ENCODE measurements at regions not wholly inside any gene's neighbourhood (a gene's known extent, or its start where the extent isn't known, plus 50 kb on each side); places are given as distances from the start of the nearest gene placed in this dataset.
"Not testable (repeated sequence)": the region's sequence is repeated elsewhere in the genome, so short reads cannot be mapped to it uniquely, and the experiment has no call there.

GRCh38 chr17:83012868-83013778 lies 66.3 kb upstream of the METRNL start:
- Mint-ChIP-seq H3K4me1 (ENCODE audit: low read depth) (no peaks in the 10 kb centered on the region), H3K4me3 (no peak overlapping the region), H3K9me3 (ENCODE audit: low read depth) (no peaks in the 10 kb centered on the region), H3K36me3 (peaks cover 10% of the 10 kb centered on the region), H3K27ac (no peak overlapping the region), H3K27me3 (no peaks in the 10 kb centered on the region)

DNA sequence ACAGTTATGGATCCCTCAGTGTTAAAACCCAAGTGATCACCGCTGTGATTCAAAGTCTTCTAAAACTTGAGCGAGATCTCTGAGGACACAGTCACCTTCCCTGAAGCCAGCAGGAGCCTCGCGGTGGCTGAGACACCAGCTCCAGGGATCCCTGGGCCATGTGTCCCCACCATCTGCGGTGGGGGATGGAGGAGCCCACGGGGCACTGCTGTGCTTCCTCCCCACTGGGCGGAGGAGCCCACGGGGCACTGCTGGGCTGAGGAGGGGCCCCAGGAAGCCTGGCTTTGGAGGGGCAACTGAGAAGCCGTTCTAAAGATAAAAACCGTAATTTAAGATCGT lies 65.7 kb upstream of the METRNL start:
- Mint-ChIP-seq H3K4me1 (ENCODE audit: low read depth) (no peaks in the 10 kb centered on the region), H3K27ac (no peak overlapping the region), H3K4me3 (no peak overlapping the region), H3K36me3 (peaks cover 10% of the 10 kb centered on the region), H3K27me3 (no peaks in the 10 kb centered on the region), H3K9me3 (ENCODE audit: low read depth) (no peaks in the 10 kb centered on the region)

DNA sequence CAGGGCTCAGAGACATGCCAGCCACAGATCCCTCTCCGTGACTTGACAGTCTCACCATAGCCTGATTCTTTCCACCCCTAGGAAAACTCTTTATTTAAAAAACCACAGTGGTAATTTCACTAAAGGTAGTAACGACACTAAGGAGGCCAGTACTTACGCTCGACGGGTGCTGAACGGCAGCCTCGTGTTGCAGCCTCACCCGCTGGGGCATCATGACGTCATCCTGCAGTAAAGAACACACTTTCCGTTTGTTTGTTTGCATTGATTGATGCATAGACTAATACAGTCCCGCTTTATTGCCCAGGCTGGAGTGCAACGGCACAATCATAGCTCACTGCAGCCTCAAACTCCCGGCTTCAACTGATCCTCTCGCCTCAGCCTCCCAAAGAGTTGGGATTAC lies 65.1 kb upstream of the METRNL start:
- peaks cover 10% of the 10 kb centered on the region for H3K36me3 Mint-ChIP-seq
- H3K27me3 Mint-ChIP-seq = no peaks in the 10 kb centered on the region
- no peaks in the 10 kb centered on the region for H3K9me3 Mint-ChIP-seq (ENCODE audit: low read depth)
- H3K4me3 Mint-ChIP-seq = no peak overlapping the region
- no peaks in the 10 kb centered on the region for H3K4me1 Mint-ChIP-seq (ENCODE audit: low read depth)
- no peak overlapping the region for H3K27ac Mint-ChIP-seq

DNA sequence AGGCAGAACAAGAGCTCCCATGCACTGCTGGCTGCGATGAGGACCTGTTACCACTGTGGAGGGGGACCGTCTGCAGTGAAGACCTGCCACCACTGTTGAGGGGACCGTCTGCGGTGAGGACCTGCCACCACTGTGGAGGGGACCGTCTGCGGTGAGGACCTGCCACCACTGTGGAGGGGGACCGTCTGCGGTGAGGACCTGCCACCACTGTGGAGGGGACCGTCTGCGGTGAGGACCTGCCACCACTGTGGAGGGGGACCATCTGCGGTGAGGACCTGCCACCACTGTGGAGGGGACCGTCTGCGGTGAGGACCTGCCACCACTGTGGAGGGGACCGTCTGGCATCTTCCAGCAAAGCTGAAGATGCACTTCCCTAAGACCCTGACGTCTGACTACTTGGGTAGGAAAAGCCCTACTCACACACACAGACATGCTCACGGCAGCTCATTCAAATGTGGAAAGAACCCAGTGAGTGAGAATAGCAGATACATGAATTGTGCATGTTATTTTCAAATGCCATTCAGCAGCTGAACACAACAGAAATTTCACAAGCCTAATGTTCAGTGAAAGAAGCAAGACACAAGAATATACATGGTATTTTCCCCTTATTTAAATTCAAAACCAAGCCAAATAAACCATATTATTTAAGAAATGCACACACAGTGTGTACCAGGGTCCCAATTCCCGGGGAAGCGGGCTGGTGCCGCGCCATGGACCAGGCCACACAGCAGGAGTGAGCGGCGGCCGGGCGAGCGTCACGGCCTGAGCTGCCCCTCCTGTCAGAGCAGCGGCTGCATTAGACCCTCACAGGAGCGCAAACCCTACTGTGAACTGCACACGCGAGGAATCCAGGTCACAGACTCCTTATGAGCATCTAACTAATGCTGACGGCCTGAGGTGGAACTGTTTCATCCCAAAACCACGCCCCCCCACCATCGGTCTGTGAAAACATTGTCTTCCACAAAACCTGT lies 64.2 kb upstream of the METRNL start:
- Mint-ChIP-seq H3K4me3 (no peak overlapping the region), H3K27ac (no peak overlapping the region), H3K4me1 (ENCODE audit: low read depth) (no peaks in the 10 kb centered on the region), H3K36me3 (peaks cover 10% of the 10 kb centered on the region), H3K9me3 (ENCODE audit: low read depth) (no peaks in the 10 kb centered on the region), H3K27me3 (no peaks in the 10 kb centered on the region)

DNA sequence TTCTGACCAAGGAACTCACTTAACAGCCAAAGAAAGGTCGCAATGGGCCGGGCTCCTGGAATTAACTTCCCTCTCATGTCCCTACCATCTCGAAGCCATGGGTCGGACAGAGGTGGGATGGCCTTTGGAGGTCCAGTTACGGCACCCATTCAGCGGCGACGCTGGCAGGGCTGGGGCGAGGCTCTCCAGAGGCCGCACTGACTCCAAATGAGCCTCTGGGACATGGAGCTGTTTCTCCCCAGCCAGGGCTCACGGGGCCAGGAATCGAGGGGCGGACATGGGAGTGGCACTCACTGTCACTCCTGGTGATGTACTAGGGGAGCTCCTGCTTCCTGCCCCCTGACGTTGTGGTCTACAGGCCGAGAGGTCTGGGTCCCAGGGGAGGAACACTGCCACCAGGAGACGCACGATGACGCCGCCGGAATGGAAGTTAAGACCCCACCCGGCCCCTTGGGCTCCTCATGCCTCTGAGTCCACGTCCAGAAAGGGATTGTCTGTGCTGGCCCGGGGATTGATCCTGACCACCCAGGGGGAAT lies 60.7 kb upstream of the METRNL start:
- H3K36me3 Mint-ChIP-seq = peaks cover 7% of the 10 kb centered on the region
- H3K4me1 Mint-ChIP-seq (ENCODE audit: low read depth) = peaks cover 3% of the 10 kb centered on the region
- H3K4me3 Mint-ChIP-seq = no peak overlapping the region
- H3K27me3 Mint-ChIP-seq = no peaks in the 10 kb centered on the region
- no peaks in the 10 kb centered on the region for H3K9me3 Mint-ChIP-seq (ENCODE audit: low read depth)
- H3K27ac Mint-ChIP-seq = no peak overlapping the region

- Mint-ChIP-seq H3K4me3 (no peak overlapping the region), H3K27me3 (no peaks in the 10 kb centered on the region), H3K27ac (no peak overlapping the region)
Measured at GRCh38 chr17:83019376-83019775, 60.0 kb upstream of the METRNL start.

DNA sequence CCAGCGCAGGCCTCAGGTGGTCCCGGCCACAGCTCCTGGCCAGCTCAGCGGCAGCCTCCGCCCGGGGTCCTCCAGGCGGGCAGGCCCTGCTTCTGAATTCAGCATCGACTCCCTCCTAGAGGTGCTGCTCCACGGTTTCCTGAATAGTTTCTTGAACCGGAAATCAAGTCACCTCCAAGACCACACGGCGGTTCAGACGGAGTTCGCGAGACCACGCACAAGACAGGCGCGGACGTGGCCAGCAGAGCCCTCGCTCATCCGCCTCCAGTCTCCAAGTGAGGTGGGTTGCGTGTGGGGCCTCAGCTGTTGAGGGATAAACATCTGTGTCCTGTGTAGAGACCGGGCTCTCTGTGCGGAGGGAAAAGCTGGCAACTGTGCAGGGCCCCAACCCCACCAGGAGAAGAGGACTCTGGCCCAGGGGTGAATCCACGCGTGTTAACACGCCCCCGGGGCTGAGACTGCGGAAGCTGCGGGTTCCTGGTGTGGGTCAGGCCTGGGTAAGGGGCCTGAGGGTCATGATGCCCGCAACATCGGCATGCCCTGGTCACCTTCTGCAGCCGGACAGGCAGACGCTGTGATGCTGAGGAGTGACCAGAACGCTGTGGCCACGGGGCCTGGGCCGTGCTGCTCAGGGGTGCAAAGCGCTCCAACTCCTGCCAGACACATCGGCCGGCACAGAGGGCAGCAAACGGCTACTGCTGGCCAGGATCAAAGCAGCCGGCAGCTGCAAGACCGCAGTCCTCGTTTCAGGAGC lies 55.0 kb upstream of the METRNL start:
- Mint-ChIP-seq H3K9me3 (ENCODE audit: low read depth) (no peaks in the 10 kb centered on the region), H3K36me3 (no peaks in the 10 kb centered on the region), H3K27ac (no peak overlapping the region), H3K4me1 (ENCODE audit: low read depth) (peaks cover 30% of the 10 kb centered on the region), H3K4me3 (no peak overlapping the region), H3K27me3 (no peaks in the 10 kb centered on the region)

More at GRCh38 chr17:83019376-83019775, 60.0 kb upstream of the METRNL start:
- Mint-ChIP-seq H3K4me1 (ENCODE audit: low read depth) (peaks cover 5% of the 10 kb centered on the region), H3K36me3 (peaks cover 7% of the 10 kb centered on the region), H3K9me3 (ENCODE audit: low read depth) (no peaks in the 10 kb centered on the region)

DNA sequence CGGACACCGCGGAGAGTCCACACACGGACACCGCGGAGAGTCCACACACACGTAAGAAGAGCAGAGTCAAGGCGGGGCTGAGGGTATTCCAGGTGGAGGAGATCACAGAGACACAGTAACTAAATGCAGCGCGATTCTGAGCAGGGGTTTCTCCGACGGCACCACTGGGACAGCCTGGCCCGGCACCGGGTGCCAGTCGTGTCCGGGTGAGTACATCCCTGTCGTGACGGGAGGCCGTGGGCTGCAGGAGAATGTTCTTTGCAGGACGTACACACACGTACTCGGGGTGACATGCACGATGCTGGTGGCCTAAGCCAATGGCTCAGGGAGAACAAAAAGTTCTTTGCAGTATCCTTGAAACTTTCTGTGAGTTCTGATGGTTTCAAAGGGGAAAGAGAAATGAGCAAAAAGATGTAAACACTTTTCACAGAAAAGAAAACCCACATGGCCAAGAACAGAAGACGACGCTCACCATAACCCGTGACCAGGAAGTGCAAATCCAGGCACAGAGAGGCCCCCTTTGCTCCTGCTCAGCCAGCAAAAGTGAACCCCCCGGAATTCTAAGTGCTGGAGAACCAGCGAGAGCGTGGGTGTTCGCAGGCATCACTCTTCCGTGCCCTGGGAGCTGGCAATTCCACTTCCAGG lies 53.7 kb upstream of the METRNL start:
- Mint-ChIP-seq H3K27ac (peak overlapping the region; percentile 48), H3K36me3 (no peaks in the 10 kb centered on the region), H3K27me3 (no peaks in the 10 kb centered on the region), H3K4me1 (ENCODE audit: low read depth) (peaks cover 31% of the 10 kb centered on the region), H3K4me3 (peak overlapping the region; percentile 3), H3K9me3 (ENCODE audit: low read depth) (no peaks in the 10 kb centered on the region)

- Mint-ChIP-seq H3K9me3 (ENCODE audit: low read depth) (no peaks in the 10 kb centered on the region), H3K36me3 (no peaks in the 10 kb centered on the region), H3K27me3 (no peaks in the 10 kb centered on the region), H3K27ac (peak overlapping the region; percentile 48), H3K4me3 (peak overlapping the region; percentile 3), H3K4me1 (ENCODE audit: low read depth) (peaks cover 31% of the 10 kb centered on the region)
Measured at GRCh38 chr17:83026311-83026811, 53.0 kb upstream of the METRNL start.

- H3K36me3 Mint-ChIP-seq; H3K27me3 Mint-ChIP-seq; H3K9me3 Mint-ChIP-seq (ENCODE audit: low read depth); H3K27ac Mint-ChIP-seq; H3K4me3 Mint-ChIP-seq: not testable (repeated sequence)
- H3K4me1 Mint-ChIP-seq (ENCODE audit: low read depth) = peaks cover 31% of the 10 kb centered on the region
Measured at GRCh38 chr17:83026921-83027320, 52.5 kb upstream of the METRNL start.

GRCh38 chr17:83028851-83029250 lies 50.6 kb upstream of the METRNL start:
- Mint-ChIP-seq H3K27ac (no peak overlapping the region), H3K4me3 (no peak overlapping the region), H3K36me3 (no peaks in the 10 kb centered on the region)

DNA sequence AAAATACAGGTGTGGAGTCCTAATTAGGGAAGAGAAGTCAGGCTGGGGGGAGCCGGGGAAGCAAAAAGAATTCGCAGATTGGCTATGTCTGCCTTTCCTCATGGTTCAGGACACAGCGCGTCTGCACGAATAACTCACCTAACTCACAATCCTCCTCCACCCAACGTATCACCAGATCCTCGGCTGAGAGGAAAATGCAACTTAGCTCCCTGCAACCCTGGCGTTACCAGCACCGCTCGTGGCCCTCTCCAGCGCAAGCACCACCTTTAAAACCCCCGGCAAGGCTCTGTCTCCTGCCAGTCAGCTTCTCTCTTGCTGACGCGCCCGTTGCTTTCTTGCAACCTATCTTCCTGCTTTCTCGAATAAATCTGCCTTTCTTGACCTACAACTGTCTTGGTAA lies 49.8 kb upstream of the METRNL start:
- Mint-ChIP-seq H3K27me3 (no peaks in the 10 kb centered on the region), H3K4me3 (no peak overlapping the region), H3K9me3 (ENCODE audit: low read depth) (no peaks in the 10 kb centered on the region), H3K27ac (no peak overlapping the region), H3K4me1 (ENCODE audit: low read depth) (peaks cover 25% of the 10 kb centered on the region), H3K36me3 (peaks cover 2% of the 10 kb centered on the region)

More at GRCh38 chr17:83028851-83029250, 50.6 kb upstream of the METRNL start:
- no peaks in the 10 kb centered on the region for H3K27me3 Mint-ChIP-seq
- H3K9me3 Mint-ChIP-seq (ENCODE audit: low read depth) = no peaks in the 10 kb centered on the region
- H3K4me1 Mint-ChIP-seq (ENCODE audit: low read depth) = peaks cover 28% of the 10 kb centered on the region
